ENCODE measurements at regions not wholly inside any gene's neighbourhood (a gene's known extent, or its start where the extent isn't known, plus 50 kb on each side); places are given as distances from the start of the nearest gene placed in this dataset.

GRCh38 chr10:9470581-9470980, 1416.1 kb downstream of the GATA3 start:
- CTCF ChIA-PET = interaction anchor here (1.2 to 1.3 kb wide), 2 partner anchors 21 to 128 kb away, joined by 3 read pairs; no protein-coding TSS in a partner anchor
- no peaks in the 10 kb centered on the region for H3K4me1 Mint-ChIP-seq (ENCODE audit: low read depth)
- no peaks in the 10 kb centered on the region for H3K9me3 Mint-ChIP-seq
- DNase-seq (no peak), ATAC-seq (no peak)
- H3K36me3 Mint-ChIP-seq (ENCODE audit: low read depth) = no peaks in the 10 kb centered on the region
- intact Hi-C loops (cut with micrococcal nuclease) = no loop called here
- no peak for TF ChIP-seq CTCF (IDR thresholded peaks at IDR 0.05)
- POLR2A ChIA-PET = no interaction called here
- H3K4me3 Mint-ChIP-seq = no peak overlapping the region
- H3K27ac Mint-ChIP-seq = no peak overlapping the region
- H3K27me3 Mint-ChIP-seq = no peaks in the 10 kb centered on the region

- H3K27ac Mint-ChIP-seq = no peak overlapping the region
- H3K9me3 Mint-ChIP-seq = no peaks in the 10 kb centered on the region
- intact Hi-C loops (cut with micrococcal nuclease) = no loop called here
- no peaks in the 10 kb centered on the region for H3K4me1 Mint-ChIP-seq (ENCODE audit: low read depth)
- H3K36me3 Mint-ChIP-seq (ENCODE audit: low read depth) = no peaks in the 10 kb centered on the region
- no peak for DNase-seq
- H3K27me3 Mint-ChIP-seq = no peaks in the 10 kb centered on the region
- CTCF ChIA-PET = no interaction called here
- no peak for ATAC-seq
- POLR2A ChIA-PET = no interaction called here
- no peak for TF ChIP-seq CTCF (IDR thresholded peaks at IDR 0.05)
- no peak overlapping the region for H3K4me3 Mint-ChIP-seq
These were observed 1447.5 kb downstream of the GATA3 start for GRCh38 chr10:9501944-9502343.

DNA sequence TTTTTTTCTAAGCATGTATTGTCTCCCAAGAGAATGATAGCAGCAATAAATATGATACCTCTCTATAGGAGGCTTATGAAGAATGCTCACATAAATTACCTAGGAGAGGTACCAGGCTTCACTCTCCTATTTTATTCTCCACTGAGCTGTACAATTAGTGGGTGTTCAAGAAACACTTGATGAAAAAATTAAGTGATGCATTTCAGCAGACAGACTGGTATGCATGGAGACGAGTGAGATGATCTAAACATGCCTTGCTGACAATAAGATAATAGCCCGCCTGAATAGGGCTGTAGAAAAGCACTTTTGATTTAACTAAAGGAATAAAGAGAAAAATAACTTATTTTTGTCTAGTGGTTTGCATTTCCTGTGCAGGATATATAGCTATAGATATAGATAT, 1449.7 kb downstream of the GATA3 start:
- H3K36me3 Mint-ChIP-seq (ENCODE audit: low read depth) = no peaks in the 10 kb centered on the region
- H3K9me3 Mint-ChIP-seq = no peaks in the 10 kb centered on the region
- ChIA-PET POLR2A (no interaction called here), CTCF (no interaction called here)
- TF ChIP-seq CTCF (IDR thresholded peaks at IDR 0.05) = no peak
- no peak overlapping the region for H3K27ac Mint-ChIP-seq
- no peaks in the 10 kb centered on the region for H3K4me1 Mint-ChIP-seq (ENCODE audit: low read depth)
- DNase-seq = no peak
- intact Hi-C loops (cut with micrococcal nuclease) = no loop called here
- H3K4me3 Mint-ChIP-seq = no peak overlapping the region
- no peak for ATAC-seq
- H3K27me3 Mint-ChIP-seq = no peaks in the 10 kb centered on the region

GRCh38 chr10:9505546-9505945, 1451.1 kb downstream of the GATA3 start:
- intact Hi-C loops (cut with micrococcal nuclease) = no loop called here
- CTCF ChIA-PET = no interaction called here
- Mint-ChIP-seq H3K4me3 (no peak overlapping the region), H3K9me3 (no peaks in the 10 kb centered on the region), H3K27me3 (no peaks in the 10 kb centered on the region), H3K4me1 (ENCODE audit: low read depth) (no peaks in the 10 kb centered on the region), H3K36me3 (ENCODE audit: low read depth) (no peaks in the 10 kb centered on the region), H3K27ac (no peak overlapping the region)
- POLR2A ChIA-PET = no interaction called here
- no peak for DNase-seq
- no peak for ATAC-seq
- TF ChIP-seq CTCF (IDR thresholded peaks at IDR 0.05) = no peak

GRCh38 chr10:9508606-9509005, 1454.1 kb downstream of the GATA3 start:
- Mint-ChIP-seq H3K4me1 (ENCODE audit: low read depth) (no peaks in the 10 kb centered on the region), H3K36me3 (ENCODE audit: low read depth) (no peaks in the 10 kb centered on the region), H3K4me3 (no peak overlapping the region), H3K27ac (no peak overlapping the region), H3K9me3 (no peaks in the 10 kb centered on the region), H3K27me3 (no peaks in the 10 kb centered on the region)
- ATAC-seq (no peak), DNase-seq (no peak)
- intact Hi-C loops (cut with micrococcal nuclease) = no loop called here
- ChIA-PET POLR2A (no interaction called here), CTCF (no interaction called here)
- TF ChIP-seq CTCF (IDR thresholded peaks at IDR 0.05) = no peak

Data from activated CD8-positive, alpha-beta T cell treated with anti-CD3 and anti-CD28 coated beads for 36 hours (primary cell).